ENCODE measurements at regions not wholly inside any gene's neighbourhood (a gene's known extent, or its start where the extent isn't known, plus 50 kb on each side); places are given as distances from the start of the nearest gene placed in this dataset.

DNA sequence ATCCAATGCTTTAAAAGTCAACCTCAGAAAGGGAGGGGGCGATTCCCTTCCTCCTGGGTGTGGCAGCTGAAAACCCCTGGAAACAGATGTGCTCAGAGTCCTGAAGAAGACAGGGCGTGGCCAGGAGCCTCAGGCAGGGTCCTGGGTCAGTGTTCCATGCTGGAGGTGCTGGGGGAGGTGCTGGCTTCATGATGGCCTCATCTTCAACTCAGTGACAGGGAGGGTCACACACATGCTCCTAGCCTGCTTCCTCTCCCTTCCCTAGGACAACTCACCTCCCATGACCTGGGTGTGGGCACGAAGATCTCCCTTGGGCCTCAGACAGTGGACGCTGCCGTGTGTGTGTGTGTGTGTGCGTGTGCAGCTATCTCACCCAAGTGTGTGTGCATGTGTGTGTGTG lies 245.6 kb upstream of the B3GAT1 start:
- no peak for TF ChIP-seq CBFB (CRISPR knock-in tag; IDR thresholded peaks at IDR 0.05; ENCODE audit: low read depth)
- TF ChIP-seq, protein P1, sequence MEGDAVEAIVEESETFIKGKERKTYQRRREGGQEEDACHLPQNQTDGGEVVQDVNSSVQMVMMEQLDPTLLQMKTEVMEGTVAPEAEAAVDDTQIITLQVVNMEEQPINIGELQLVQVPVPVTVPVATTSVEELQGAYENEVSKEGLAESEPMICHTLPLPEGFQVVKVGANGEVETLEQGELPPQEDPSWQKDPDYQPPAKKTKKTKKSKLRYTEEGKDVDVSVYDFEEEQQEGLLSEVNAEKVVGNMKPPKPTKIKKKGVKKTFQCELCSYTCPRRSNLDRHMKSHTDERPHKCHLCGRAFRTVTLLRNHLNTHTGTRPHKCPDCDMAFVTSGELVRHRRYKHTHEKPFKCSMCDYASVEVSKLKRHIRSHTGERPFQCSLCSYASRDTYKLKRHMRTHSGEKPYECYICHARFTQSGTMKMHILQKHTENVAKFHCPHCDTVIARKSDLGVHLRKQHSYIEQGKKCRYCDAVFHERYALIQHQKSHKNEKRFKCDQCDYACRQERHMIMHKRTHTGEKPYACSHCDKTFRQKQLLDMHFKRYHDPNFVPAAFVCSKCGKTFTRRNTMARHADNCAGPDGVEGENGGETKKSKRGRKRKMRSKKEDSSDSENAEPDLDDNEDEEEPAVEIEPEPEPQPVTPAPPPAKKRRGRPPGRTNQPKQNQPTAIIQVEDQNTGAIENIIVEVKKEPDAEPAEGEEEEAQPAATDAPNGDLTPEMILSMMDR (IDR thresholded peaks at IDR 0.05) = no peak
- TF ChIP-seq SMAD3 (CRISPR knock-in tag; IDR thresholded peaks at IDR 0.05; ENCODE audit: borderline replicate concordance) = no peak

All from WTC11 (cell line).